ENCODE measurements at regions not wholly inside any gene's neighbourhood (a gene's known extent, or its start where the extent isn't known, plus 50 kb on each side); places are given as distances from the start of the nearest gene placed in this dataset.

DNA sequence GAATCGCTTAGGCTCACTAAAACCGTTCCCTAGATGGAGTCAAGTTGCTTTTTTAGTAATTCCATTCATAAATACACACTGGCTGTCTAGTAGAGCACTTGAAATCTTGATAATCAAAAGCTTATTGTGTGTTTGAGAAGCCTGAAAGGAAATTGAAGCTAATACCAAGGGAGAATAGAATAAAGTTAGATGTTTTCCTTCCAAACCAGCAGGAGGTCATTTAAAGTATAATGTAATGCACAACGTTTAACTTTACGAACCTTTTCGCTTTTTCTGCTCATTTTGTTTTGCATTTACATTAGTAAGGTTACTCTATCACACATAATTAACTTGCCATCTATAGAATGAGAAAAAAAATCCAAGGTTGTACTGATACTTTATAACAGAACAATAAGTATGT is 440.9 kb downstream of the NKX6-1 start:
- Mint-ChIP-seq H3K36me3 (no peaks in the 10 kb centered on the region), H3K4me1 (no peaks in the 10 kb centered on the region), H3K27ac (no peak overlapping the region), H3K9me3 (ENCODE audit: low read depth) (peaks cover 2% of the 10 kb centered on the region), H3K27me3 (no peaks in the 10 kb centered on the region), H3K4me3 (no peak overlapping the region)
- no peak for ATAC-seq
- CTCF ChIA-PET, result no interaction called here
- DNase-seq, result no peak

DNA sequence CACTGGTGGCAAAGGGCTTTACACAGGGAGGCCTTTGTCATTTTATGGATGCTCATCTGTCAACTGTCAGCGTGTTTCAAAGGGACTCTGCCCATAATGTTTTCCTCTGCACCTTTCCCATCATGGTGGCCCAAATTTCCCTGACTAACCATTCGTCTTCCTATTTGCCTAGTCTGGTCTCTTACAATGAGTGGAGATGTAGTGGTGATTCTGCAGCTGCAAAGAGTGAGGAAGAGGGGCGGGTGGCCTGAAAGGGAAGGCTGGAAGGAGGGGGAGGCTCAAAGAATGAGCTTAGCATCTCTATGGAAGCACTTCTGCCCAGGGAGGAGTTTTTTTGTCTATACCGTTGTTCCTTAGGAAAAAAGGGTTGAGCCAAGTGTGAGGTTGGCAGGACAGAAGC is 447.5 kb downstream of the NKX6-1 start:
- Mint-ChIP-seq H3K27ac (no peak overlapping the region), H3K9me3 (ENCODE audit: low read depth) (peaks cover 2% of the 10 kb centered on the region), H3K27me3 (no peaks in the 10 kb centered on the region), H3K4me1 (no peaks in the 10 kb centered on the region), H3K36me3 (no peaks in the 10 kb centered on the region), H3K4me3 (no peak overlapping the region)
- CTCF ChIA-PET, result no interaction called here
- DNase-seq (no peak), ATAC-seq (no peak)

DNA sequence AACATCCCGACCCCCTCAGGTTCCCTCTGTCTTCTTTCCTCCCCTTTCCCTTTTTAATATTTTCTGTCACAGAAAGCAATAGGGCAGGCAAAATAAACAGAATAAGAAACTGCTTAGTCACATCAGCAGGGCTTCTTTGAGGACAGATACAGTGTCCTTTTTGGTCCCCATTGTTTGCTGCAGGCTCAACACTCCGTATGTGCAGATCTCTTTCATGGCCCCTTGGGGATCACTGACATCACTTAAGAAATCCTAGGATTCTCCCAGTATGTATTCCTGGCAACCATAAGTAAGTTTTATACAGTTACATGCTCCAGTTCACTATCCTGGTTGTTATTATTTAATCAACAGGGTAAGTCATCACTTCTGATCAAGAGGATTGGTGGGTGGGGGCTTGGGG is 448.0 kb downstream of the NKX6-1 start:
- Mint-ChIP-seq H3K4me1 (no peaks in the 10 kb centered on the region), H3K4me3 (no peak overlapping the region), H3K27ac (no peak overlapping the region), H3K9me3 (ENCODE audit: low read depth) (peaks cover 2% of the 10 kb centered on the region), H3K36me3 (no peaks in the 10 kb centered on the region), H3K27me3 (no peaks in the 10 kb centered on the region)
- DNase-seq, result no peak
- CTCF ChIA-PET, result no interaction called here
- ATAC-seq, result no peak

DNA sequence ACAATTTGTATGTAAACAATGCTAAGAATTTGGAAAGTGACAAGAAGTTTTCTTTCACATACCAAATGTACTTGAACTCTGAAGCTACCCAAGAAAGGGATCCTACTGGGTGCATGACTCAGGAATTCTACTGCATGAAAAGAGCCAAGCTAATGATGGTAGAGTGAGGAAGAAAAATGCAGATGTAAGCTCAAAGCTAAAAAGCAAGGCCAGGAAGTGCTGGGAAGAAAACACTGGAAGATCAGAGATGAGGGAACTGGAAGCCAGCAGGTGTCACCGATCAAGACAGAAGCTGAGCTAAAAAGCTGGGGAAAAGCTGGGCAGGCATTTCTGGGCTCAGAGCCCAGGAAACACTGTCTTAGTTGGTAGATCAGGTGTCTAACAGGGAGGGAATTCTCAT is 449.1 kb downstream of the NKX6-1 start:
- no peak overlapping the region for H3K27ac Mint-ChIP-seq
- H3K36me3 Mint-ChIP-seq, result no peaks in the 10 kb centered on the region
- DNase-seq (no peak), ATAC-seq (no peak)
- CTCF ChIA-PET, result no interaction called here
- peaks cover 2% of the 10 kb centered on the region for H3K9me3 Mint-ChIP-seq (ENCODE audit: low read depth)
- H3K4me3 Mint-ChIP-seq, result no peak overlapping the region
- no peaks in the 10 kb centered on the region for H3K4me1 Mint-ChIP-seq
- H3K27me3 Mint-ChIP-seq, result no peaks in the 10 kb centered on the region

DNA sequence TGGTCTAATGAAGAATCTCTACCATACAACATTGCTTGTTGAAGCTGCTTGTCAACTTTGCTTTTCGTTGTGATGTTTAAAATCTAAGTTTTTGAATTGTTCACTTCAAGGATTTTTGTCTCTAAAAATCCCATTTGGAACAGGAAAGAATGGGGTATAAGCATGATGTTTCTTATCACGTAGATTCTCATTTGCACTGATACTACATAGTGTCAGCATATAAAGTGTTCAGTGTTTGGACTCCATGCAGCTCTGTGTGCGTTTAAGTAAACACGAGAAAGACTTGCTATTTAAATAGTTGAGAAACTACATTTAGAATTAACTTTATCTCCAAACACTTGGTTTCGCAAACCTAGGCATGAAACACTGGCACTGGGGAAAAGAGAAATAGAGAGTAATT is 452.5 kb downstream of the NKX6-1 start:
- Mint-ChIP-seq H3K4me3 (no peak overlapping the region), H3K27ac (no peak overlapping the region), H3K27me3 (no peaks in the 10 kb centered on the region), H3K9me3 (ENCODE audit: low read depth) (no peaks in the 10 kb centered on the region), H3K36me3 (no peaks in the 10 kb centered on the region), H3K4me1 (no peaks in the 10 kb centered on the region)
- ATAC-seq (no peak), DNase-seq (no peak)
- CTCF ChIA-PET, result no interaction called here

DNA sequence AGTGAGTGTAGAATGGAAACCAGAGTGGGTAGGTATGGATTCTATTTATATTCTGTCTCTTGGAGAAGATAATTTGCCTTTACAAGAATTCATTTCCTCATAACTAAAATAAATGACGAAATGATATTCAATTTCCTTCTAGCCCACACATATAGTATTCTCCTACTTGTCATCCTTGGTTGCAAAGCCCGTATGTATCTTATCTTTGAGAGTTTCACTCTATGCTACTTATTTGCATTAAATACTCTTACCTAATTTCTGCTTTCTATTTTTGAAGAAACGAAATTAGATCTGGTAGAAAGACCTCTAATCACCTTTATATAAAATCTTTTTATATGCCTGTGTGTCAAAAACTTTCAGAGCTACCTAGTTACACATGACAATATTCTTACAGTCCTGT is 457.7 kb downstream of the NKX6-1 start:
- Mint-ChIP-seq H3K4me1 (no peaks in the 10 kb centered on the region), H3K4me3 (no peak overlapping the region), H3K27ac (no peak overlapping the region), H3K27me3 (no peaks in the 10 kb centered on the region), H3K36me3 (no peaks in the 10 kb centered on the region), H3K9me3 (ENCODE audit: low read depth) (no peaks in the 10 kb centered on the region)
- DNase-seq (no peak), ATAC-seq (no peak)
- CTCF ChIA-PET, result no interaction called here

DNA sequence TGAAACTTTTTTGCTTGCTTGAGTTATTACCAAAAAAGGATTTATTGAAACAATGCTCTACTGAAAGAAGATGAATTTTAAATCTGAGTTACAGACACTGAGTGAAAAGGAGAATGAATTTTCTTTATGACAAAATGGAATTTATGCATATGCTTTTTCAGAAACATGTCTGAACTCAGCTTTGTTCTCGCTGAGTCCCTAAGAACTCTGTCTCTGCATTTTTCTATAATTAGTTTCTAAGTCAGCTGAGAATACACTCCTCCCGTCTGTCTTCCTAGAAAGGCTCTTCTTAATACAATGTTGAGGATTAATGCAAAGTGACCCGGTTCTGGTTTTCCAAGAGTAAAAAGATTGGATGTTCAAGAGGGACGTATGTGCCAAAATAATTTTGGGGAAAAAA is 463.5 kb downstream of the NKX6-1 start:
- no peak for DNase-seq
- Mint-ChIP-seq H3K9me3 (ENCODE audit: low read depth) (no peaks in the 10 kb centered on the region), H3K4me1 (no peaks in the 10 kb centered on the region), H3K36me3 (no peaks in the 10 kb centered on the region), H3K27me3 (no peaks in the 10 kb centered on the region), H3K4me3 (no peak overlapping the region), H3K27ac (no peak overlapping the region)
- ATAC-seq, result no peak
- CTCF ChIA-PET, result no interaction called here

DNA sequence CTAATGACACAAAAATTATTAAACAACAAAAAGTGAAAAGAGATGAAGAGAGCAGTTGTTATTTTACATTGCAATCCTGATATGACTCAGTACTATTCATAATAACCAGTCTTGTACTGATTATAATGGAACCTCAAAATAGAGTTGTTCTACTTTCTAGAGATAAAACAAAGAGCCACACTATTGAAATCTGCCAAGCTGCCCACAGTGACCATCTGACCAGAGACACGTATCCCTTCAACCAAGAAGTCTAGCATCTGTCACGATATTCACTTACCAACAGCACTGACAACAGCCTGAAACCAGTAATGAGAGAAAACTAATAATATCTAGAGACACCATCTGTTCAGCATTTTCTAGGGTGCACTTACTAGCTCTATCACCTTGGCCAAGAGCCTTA is 466.7 kb downstream of the NKX6-1 start:
- H3K27me3 Mint-ChIP-seq, result no peaks in the 10 kb centered on the region
- H3K36me3 Mint-ChIP-seq, result no peaks in the 10 kb centered on the region
- H3K27ac Mint-ChIP-seq, result no peak overlapping the region
- H3K4me3 Mint-ChIP-seq, result no peak overlapping the region
- no peaks in the 10 kb centered on the region for H3K4me1 Mint-ChIP-seq
- DNase-seq (no peak), ATAC-seq (no peak)
- H3K9me3 Mint-ChIP-seq (ENCODE audit: low read depth), result no peaks in the 10 kb centered on the region
- CTCF ChIA-PET, result no interaction called here

DNA sequence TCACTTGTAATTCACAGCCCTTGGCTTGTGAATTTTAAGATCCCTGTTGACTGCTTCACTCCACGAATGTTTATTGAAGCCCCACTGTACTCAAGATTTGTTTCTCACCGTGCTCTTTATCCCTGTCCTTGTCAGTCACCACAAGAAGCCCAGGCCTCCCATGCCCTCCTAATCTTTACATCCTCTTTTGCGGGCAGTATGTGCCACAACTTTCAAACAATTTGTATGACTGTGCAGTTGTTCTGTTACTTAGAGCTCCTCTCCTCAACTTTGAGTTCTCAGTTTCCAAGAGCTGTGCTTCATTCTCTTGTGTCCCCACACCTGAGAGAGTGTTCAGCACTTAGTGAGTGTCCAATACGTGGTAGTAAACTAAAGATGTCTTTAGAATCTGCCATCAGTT is 467.7 kb downstream of the NKX6-1 start:
- CTCF ChIA-PET, result no interaction called here

DNA sequence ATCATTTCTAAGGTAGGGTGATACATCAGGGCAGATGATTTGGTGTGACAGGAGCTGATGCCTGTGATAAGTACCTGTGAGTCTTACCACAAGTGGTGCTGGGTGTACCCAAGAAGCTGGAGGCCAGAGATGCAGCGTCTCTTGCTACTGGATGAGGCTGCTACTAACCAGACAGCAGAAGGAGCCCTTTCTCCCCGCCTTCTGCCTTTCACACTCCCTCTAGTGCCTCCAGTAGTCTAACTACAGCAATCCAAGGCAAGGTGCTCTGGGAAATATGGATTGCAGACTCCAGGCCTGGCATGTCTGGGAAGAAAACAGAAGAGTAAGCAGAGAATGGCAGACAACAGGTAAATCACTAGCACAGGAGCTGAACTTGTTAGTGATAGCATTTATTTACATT is 470.8 kb downstream of the NKX6-1 start:
- DNase-seq, result no peak
- no peaks in the 10 kb centered on the region for H3K9me3 Mint-ChIP-seq (ENCODE audit: low read depth)
- CTCF ChIA-PET, result no interaction called here
- no peaks in the 10 kb centered on the region for H3K36me3 Mint-ChIP-seq
- H3K4me3 Mint-ChIP-seq, result no peak overlapping the region
- no peaks in the 10 kb centered on the region for H3K4me1 Mint-ChIP-seq
- ATAC-seq, result no peak
- H3K27me3 Mint-ChIP-seq, result no peaks in the 10 kb centered on the region
- H3K27ac Mint-ChIP-seq, result no peak overlapping the region

More for the DNA sequence above, 467.7 kb downstream of the NKX6-1 start:
- Mint-ChIP-seq H3K27me3 (no peaks in the 10 kb centered on the region), H3K4me3 (no peak overlapping the region), H3K36me3 (no peaks in the 10 kb centered on the region), H3K27ac (no peak overlapping the region), H3K9me3 (ENCODE audit: low read depth) (no peaks in the 10 kb centered on the region), H3K4me1 (no peaks in the 10 kb centered on the region)
- ATAC-seq (no peak), DNase-seq (no peak)

DNA sequence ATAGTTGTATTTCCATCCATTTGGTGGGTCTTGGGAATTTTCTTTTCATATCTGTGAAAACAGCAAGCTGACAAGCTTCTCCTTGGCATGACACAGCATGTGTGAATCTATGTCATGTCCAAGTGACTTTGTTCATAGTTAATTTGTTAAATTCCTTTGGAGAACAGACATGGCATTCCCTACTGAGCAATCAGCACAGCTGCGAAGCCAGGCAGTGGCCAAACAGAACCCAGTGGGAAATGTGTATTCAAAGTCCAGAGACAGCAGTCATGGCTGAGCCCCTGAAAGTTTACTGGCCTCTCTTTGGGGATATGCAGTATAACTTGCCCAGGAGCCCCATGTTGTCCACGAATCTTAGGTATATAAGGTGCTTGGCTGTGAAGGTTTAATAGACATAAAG is 474.7 kb downstream of the NKX6-1 start:
- no peaks in the 10 kb centered on the region for H3K36me3 Mint-ChIP-seq
- ATAC-seq (no peak), DNase-seq (no peak)
- no peaks in the 10 kb centered on the region for H3K27me3 Mint-ChIP-seq
- no peaks in the 10 kb centered on the region for H3K4me1 Mint-ChIP-seq
- no peak overlapping the region for H3K4me3 Mint-ChIP-seq
- H3K9me3 Mint-ChIP-seq (ENCODE audit: low read depth), result no peaks in the 10 kb centered on the region
- CTCF ChIA-PET, result no interaction called here
- no peak overlapping the region for H3K27ac Mint-ChIP-seq

DNA sequence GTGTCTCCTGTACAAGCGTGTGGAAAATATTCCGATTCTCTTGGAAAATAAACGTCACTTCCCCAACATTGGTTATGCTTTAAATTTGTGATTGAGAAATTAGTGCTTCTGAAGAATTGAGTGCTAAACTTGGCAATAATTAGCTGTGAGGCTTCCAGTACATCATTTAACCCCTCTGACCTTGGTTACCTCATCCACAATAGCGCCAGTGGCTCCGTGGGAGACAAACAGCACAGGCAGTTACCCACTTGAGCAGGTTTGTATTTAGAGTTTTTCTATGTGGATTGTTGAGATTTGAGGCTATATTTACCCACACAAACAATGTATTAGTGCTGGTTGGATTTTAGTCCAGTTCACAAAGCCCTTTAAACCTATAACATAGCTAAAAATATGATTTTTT is 476.5 kb downstream of the NKX6-1 start:
- Mint-ChIP-seq H3K27me3 (no peaks in the 10 kb centered on the region), H3K36me3 (no peaks in the 10 kb centered on the region), H3K4me1 (no peaks in the 10 kb centered on the region), H3K4me3 (no peak overlapping the region), H3K9me3 (ENCODE audit: low read depth) (no peaks in the 10 kb centered on the region), H3K27ac (no peak overlapping the region)
- CTCF ChIA-PET, result no interaction called here
- ATAC-seq (no peak), DNase-seq (no peak)

DNA sequence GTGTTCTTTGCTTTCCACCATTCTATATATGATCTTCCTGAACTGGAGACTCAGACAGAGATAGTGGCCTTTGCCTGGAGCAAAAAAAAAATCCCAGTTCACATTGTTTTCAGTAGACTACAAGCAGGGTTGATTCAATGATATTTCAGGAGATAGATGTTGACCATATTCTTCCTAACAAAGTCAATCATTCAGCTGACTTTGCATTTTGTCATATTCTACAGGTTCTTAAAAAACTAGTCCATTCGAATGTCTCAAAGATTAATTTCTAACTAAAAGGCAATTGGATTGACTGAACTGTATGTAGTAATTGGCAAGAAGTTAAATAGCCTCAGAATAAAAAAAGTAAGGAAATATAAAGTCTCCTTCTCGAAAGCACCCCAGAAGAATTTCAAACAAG is 479.5 kb downstream of the NKX6-1 start:
- no peaks in the 10 kb centered on the region for H3K9me3 Mint-ChIP-seq (ENCODE audit: low read depth)
- no peaks in the 10 kb centered on the region for H3K27me3 Mint-ChIP-seq
- DNase-seq (no peak), ATAC-seq (no peak)
- no peak overlapping the region for H3K27ac Mint-ChIP-seq
- H3K36me3 Mint-ChIP-seq, result no peaks in the 10 kb centered on the region
- no peaks in the 10 kb centered on the region for H3K4me1 Mint-ChIP-seq
- H3K4me3 Mint-ChIP-seq, result no peak overlapping the region
- CTCF ChIA-PET, result no interaction called here

DNA sequence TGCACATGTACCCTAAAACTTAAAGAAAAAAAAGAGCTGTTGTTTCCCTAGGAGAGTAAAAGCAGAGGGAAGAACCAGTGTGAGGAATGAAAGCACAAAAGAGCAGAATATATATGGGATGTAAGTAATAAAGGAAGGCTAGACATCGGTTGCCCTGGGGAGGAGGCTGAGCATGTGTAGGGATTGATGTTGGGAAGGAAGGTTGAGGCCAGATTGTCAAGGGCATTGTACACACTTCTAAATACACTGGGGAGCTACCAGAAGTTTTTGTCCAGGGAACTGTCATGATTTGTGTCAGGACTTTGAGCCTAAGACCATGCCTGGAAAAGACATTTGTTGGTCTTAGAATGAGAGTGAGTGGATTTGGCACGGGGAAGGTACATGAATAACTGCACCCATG is 467.1 kb downstream of the GPAT3 start:
- Mint-ChIP-seq H3K36me3 (no peaks in the 10 kb centered on the region), H3K4me3 (no peak overlapping the region), H3K9me3 (ENCODE audit: low read depth) (no peaks in the 10 kb centered on the region), H3K27ac (no peak overlapping the region), H3K27me3 (no peaks in the 10 kb centered on the region), H3K4me1 (no peaks in the 10 kb centered on the region)
- no peak for ATAC-seq
- DNase-seq, result no peak
- CTCF ChIA-PET, result no interaction called here

DNA sequence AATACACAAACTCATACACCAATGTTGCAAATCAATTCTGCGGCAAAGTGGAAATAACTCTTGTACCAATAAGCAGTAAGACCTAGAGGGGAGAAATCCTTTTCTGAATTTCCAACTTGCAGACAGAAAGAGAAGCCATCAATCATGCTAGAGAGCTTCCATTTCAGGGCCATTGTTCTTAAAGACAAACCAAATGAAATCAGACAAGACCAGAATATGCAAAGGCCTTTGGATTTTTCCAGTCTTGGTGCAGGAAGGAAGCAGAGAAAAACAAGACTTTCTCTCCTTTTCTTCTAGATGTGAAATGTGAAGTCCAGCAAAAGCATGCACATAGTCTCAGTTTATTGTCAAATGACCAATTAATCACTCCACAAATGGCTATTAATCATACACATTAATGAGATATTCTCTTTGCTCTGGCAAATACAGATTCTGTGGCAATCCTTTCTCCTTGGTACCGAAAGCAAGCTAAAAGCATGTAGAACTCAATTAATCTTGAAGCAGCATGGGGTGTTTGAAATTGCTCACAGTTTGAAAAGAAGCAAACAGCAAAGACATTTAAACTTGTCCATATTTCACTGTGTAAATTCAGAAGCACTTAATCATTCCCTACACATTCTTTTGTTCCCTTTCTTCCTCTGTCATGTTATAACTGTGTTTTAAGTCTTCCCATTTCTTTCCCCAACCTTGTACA is 466.1 kb downstream of the GPAT3 start:
- Mint-ChIP-seq H3K36me3 (no peaks in the 10 kb centered on the region), H3K9me3 (ENCODE audit: low read depth) (no peaks in the 10 kb centered on the region), H3K27me3 (no peaks in the 10 kb centered on the region), H3K4me1 (no peaks in the 10 kb centered on the region), H3K27ac (no peak overlapping the region), H3K4me3 (no peak overlapping the region)
- ATAC-seq (no peak), DNase-seq (no peak)
- CTCF ChIA-PET, result no interaction called here

All from activated CD8-positive, alpha-beta memory T cell treated with anti-CD3 and anti-CD28 coated beads, Interleukin-2, amount 10 ng/mL, durations not matched to agents 7 days and 5 days (primary cell).